ACC112 (cell line): ENCODE measurements at regions not wholly inside any gene's neighbourhood (a gene's known extent, or its start where the extent isn't known, plus 50 kb on each side); places are given as distances from the start of the nearest gene placed in this dataset.
A peak's percentile ranks its signal among the peaks of the same experiment; 100 is the strongest.

Experiments
- H2AFZ ChIP-seq: fragments of 200-600 bp; sonication (generic); one replicate; pipeline ENCODE4 v1.6.0; 2017; ENCODE audit warnings: antibody characterized with exemption, low read length; ENCODE audit not compliant: unreplicated experiment
- H3K27ac ChIP-seq: fragments of 200-600 bp; sonication (generic); 2 replicates; pipeline ENCODE4 v1.5.1; 2014; ENCODE audit warnings: low read depth, mild to moderate bottlenecking, antibody characterized with exemption, low read length, moderate library complexity
- H3K27me3 ChIP-seq: fragments of 200-600 bp; sonication (generic); 2 replicates; pipeline ENCODE4 v1.6.1; 2014; ENCODE audit warnings: mild to moderate bottlenecking, antibody characterized with exemption, low read length, moderate library complexity, mixed read lengths; ENCODE audit not compliant: insufficient read depth
- H3K36me3 ChIP-seq: fragments of 200-600 bp; sonication (generic); 2 replicates; pipeline ENCODE4 v1.6.1; 2016; ENCODE audit warnings: mild to moderate bottlenecking, antibody characterized with exemption, low read length, moderate library complexity, mixed read lengths; ENCODE audit not compliant: insufficient read depth
- H3K4me1 ChIP-seq: fragments of 200-600 bp; sonication (generic); one replicate; pipeline ENCODE4 v1.6.1; 2016; ENCODE audit warnings: low read length, mixed read lengths; ENCODE audit not compliant: insufficient read depth, unreplicated experiment, control insufficient read depth
- H3K4me3 ChIP-seq: fragments of 200-600 bp; sonication (generic); 2 replicates; pipeline ENCODE4 v1.5.1; 2014; ENCODE audit warnings: mild to moderate bottlenecking, low read depth, low read length
- H3K79me2 ChIP-seq: fragments of 200-600 bp; sonication (generic); one replicate; pipeline ENCODE4 v1.6.0; 2016; ENCODE audit warnings: low read length; ENCODE audit not compliant: control insufficient read depth, unreplicated experiment, insufficient read depth

GRCh38 chr2:8541636-8542035 lies 140.2 kb upstream of the ID2 start:
- H3K36me3 ChIP-seq = no peaks in the 10 kb centered on the region
- H3K27ac ChIP-seq = no peak overlapping the region
- H3K4me1 ChIP-seq = peaks cover 14% of the 10 kb centered on the region
- H2AFZ ChIP-seq = no peak overlapping the region
- H3K27me3 ChIP-seq = peaks cover 8% of the 10 kb centered on the region; the same call in 1 of the 2 replicates
- no peak overlapping the region for H3K4me3 ChIP-seq
- no peaks in the 10 kb centered on the region for H3K79me2 ChIP-seq

GRCh38 chr2:8542381-8543059 lies 139.3 kb upstream of the ID2 start:
- H3K4me1 ChIP-seq = peaks cover 14% of the 10 kb centered on the region

GRCh38 chr2:8543060-8543382 lies 138.8 kb upstream of the ID2 start:
- no peak overlapping the region for H2AFZ ChIP-seq
- H3K36me3 ChIP-seq = no peaks in the 10 kb centered on the region
- H3K4me1 ChIP-seq = peaks cover 14% of the 10 kb centered on the region
- H3K4me3 ChIP-seq = peak overlapping the region; percentile 53; the same call in 1 of the 2 replicates
- peak overlapping the region; percentile 47 for H3K27ac ChIP-seq
- peaks cover 8% of the 10 kb centered on the region; the same call in 1 of the 2 replicates for H3K27me3 ChIP-seq
- no peaks in the 10 kb centered on the region for H3K79me2 ChIP-seq

More at GRCh38 chr2:8542381-8543059, 139.3 kb upstream of the ID2 start:
- H3K79me2 ChIP-seq = no peaks in the 10 kb centered on the region
- H3K27me3 ChIP-seq = peaks cover 8% of the 10 kb centered on the region; the same call in 1 of the 2 replicates
- H3K27ac ChIP-seq = no peak overlapping the region
- no peaks in the 10 kb centered on the region for H3K36me3 ChIP-seq
- H3K4me3 ChIP-seq = no peak overlapping the region
- no peak overlapping the region for H2AFZ ChIP-seq

- no peak overlapping the region for H2AFZ ChIP-seq
- no peaks in the 10 kb centered on the region for H3K79me2 ChIP-seq
- H3K27me3 ChIP-seq = peaks cover 8% of the 10 kb centered on the region; the same call in 1 of the 2 replicates
- peak overlapping the region; percentile 53 for H3K4me3 ChIP-seq
- H3K27ac ChIP-seq = peak overlapping the region; percentile 47
- H3K4me1 ChIP-seq = peaks cover 14% of the 10 kb centered on the region
- no peaks in the 10 kb centered on the region for H3K36me3 ChIP-seq
These were observed 138.3 kb upstream of the ID2 start for GRCh38 chr2:8543383-8544170.

GRCh38 chr2:8544171-8544785 lies 137.6 kb upstream of the ID2 start:
- peak overlapping the region; percentile 47; the same call in 1 of the 2 replicates for H3K27ac ChIP-seq
- no peak overlapping the region for H3K4me3 ChIP-seq
- peaks cover 8% of the 10 kb centered on the region; the same call in 1 of the 2 replicates for H3K27me3 ChIP-seq
- H3K4me1 ChIP-seq = peaks cover 14% of the 10 kb centered on the region
- H3K79me2 ChIP-seq = no peaks in the 10 kb centered on the region
- H2AFZ ChIP-seq = no peak overlapping the region
- H3K36me3 ChIP-seq = no peaks in the 10 kb centered on the region

GRCh38 chr2:8544786-8545694 lies 136.8 kb upstream of the ID2 start:
- Histone ChIP-seq H3K4me1 (peaks cover 14% of the 10 kb centered on the region), H3K79me2 (no peaks in the 10 kb centered on the region), H3K36me3 (no peaks in the 10 kb centered on the region), H3K4me3 (no peak overlapping the region), H3K27ac (no peak overlapping the region), H2AFZ (no peak overlapping the region), H3K27me3 (peaks cover 8% of the 10 kb centered on the region; the same call in 1 of the 2 replicates)

- H3K4me1 ChIP-seq = peaks cover 14% of the 10 kb centered on the region
- H2AFZ ChIP-seq = no peak overlapping the region
- no peaks in the 10 kb centered on the region for H3K36me3 ChIP-seq
- peaks cover under 1% of the 10 kb centered on the region; the same call in 1 of the 2 replicates for H3K27me3 ChIP-seq
- no peaks in the 10 kb centered on the region for H3K79me2 ChIP-seq
- H3K27ac ChIP-seq = no peak overlapping the region
- no peak overlapping the region for H3K4me3 ChIP-seq
These were observed 135.9 kb upstream of the ID2 start for GRCh38 chr2:8545695-8546611.

- H3K36me3 ChIP-seq = no peaks in the 10 kb centered on the region
- H2AFZ ChIP-seq = no peak overlapping the region
- H3K4me1 ChIP-seq = peaks cover 14% of the 10 kb centered on the region
- H3K4me3 ChIP-seq = no peak overlapping the region
- H3K27ac ChIP-seq = no peak overlapping the region
- H3K27me3 ChIP-seq = no peaks in the 10 kb centered on the region
- no peaks in the 10 kb centered on the region for H3K79me2 ChIP-seq
These were observed 135.1 kb upstream of the ID2 start for GRCh38 chr2:8546612-8547283.
